ENCODE measurements at regions not wholly inside any gene's neighbourhood (a gene's known extent, or its start where the extent isn't known, plus 50 kb on each side); places are given as distances from the start of the nearest gene placed in this dataset.
A peak's percentile ranks its signal among the peaks of the same experiment; 100 is the strongest.

- DNase-seq: no peak
Observed at GRCh38 chr2:21288299-21288698, 164.5 kb downstream of the TDRD15 start.

GRCh38 chr2:21288739-21289520 is 165.2 kb downstream of the TDRD15 start:
- no peak for DNase-seq

GRCh38 chr2:21289551-21289950 is 165.8 kb downstream of the TDRD15 start:
- DNase-seq: no peak

GRCh38 chr2:21289989-21290388 is 166.2 kb downstream of the TDRD15 start:
- DNase-seq: no peak

GRCh38 chr2:21291426-21291825 is 167.7 kb downstream of the TDRD15 start:
- no peak for DNase-seq

- no peak for DNase-seq
Observed at GRCh38 chr2:21294446-21294845, 170.7 kb downstream of the TDRD15 start.

- DNase-seq: no peak
Observed at GRCh38 chr2:21299411-21299810, 175.6 kb downstream of the TDRD15 start.

- DNase-seq: no peak
Observed at GRCh38 chr2:21301871-21302455, 178.2 kb downstream of the TDRD15 start.

- DNase-seq: no peak
Observed at GRCh38 chr2:21303876-21304275, 180.1 kb downstream of the TDRD15 start.

GRCh38 chr2:21305581-21305980 is 181.8 kb downstream of the TDRD15 start:
- DNase-seq: no peak

- no peak for DNase-seq
Observed at GRCh38 chr2:21306235-21306634, 182.5 kb downstream of the TDRD15 start.

- no peak for DNase-seq
Observed at GRCh38 chr2:21307037-21307436, 183.3 kb downstream of the TDRD15 start.

- no peak for DNase-seq
Observed at GRCh38 chr2:21310493-21310892, 186.7 kb downstream of the TDRD15 start.

- DNase-seq: peak; percentile 18
Observed at GRCh38 chr2:21314322-21314835, 190.6 kb downstream of the TDRD15 start.

- DNase-seq: peak; percentile 80
Observed at GRCh38 chr2:21317131-21317530, 193.4 kb downstream of the TDRD15 start.

GRCh38 chr2:21318263-21318662 is 194.5 kb downstream of the TDRD15 start:
- DNase-seq: no peak

- no peak for DNase-seq
Observed at GRCh38 chr2:21326152-21326551, 202.4 kb downstream of the TDRD15 start.

- DNase-seq: no peak
Observed at GRCh38 chr2:21328177-21328576, 204.4 kb downstream of the TDRD15 start.

- no peak for DNase-seq
Observed at GRCh38 chr2:21330786-21331391, 207.1 kb downstream of the TDRD15 start.

- DNase-seq: no peak
Observed at GRCh38 chr2:21331625-21332370, 208.0 kb downstream of the TDRD15 start.

- DNase-seq: no peak
Observed at GRCh38 chr2:21332993-21333625, 209.3 kb downstream of the TDRD15 start.

- DNase-seq: no peak
Observed at GRCh38 chr2:21333684-21334083, 209.9 kb downstream of the TDRD15 start.

- no peak for DNase-seq
Observed at GRCh38 chr2:21346984-21347383, 223.2 kb downstream of the TDRD15 start.
